Mucosa of descending colon (tissue), 3 donors: ENCODE measurements at regions not wholly inside any gene's neighbourhood (a gene's known extent, or its start where the extent isn't known, plus 50 kb on each side); places are given as distances from the start of the nearest gene placed in this dataset.
A peak's percentile ranks its signal among the peaks of the same experiment; 100 is the strongest.
"Not testable (repeated sequence)": the region's sequence is repeated elsewhere in the genome, so short reads cannot be mapped to it uniquely, and the experiment has no call there.

Experiments used
- ATAC-seq: fragments of 200-7000 bp; cut with Tn5 transposase; one replicate; pipeline ENCODE4 v1.9.1; 2020; ENCODE audit warnings: mild to moderate bottlenecking, moderate library complexity
- DNase-seq, 3 donors: peaks; one replicate each; pipeline ENCODE4 v3.0.0-alpha.2; 2020
- H3K36me3 ChIP-seq: fragments of 200-600 bp; one replicate; pipeline ENCODE4 v1.8.0; 2021; ENCODE audit warnings: low read depth, mild to moderate bottlenecking
- H3K4me1 ChIP-seq: fragments of 200-600 bp; one replicate; pipeline ENCODE4 v1.8.0; 2021; ENCODE audit warnings: low read depth, mild to moderate bottlenecking
- H3K4me3 ChIP-seq: fragments of 200-600 bp; one replicate; pipeline ENCODE4 v1.8.0; 2021; ENCODE audit warnings: mild to moderate bottlenecking
- H3K9me3 ChIP-seq: fragments of 200-600 bp; one replicate; pipeline ENCODE4 v1.8.0; 2021; ENCODE audit warnings: mild to moderate bottlenecking
- intact Hi-C, 2 donors: fragments of 100-400 bp; cut with DNase I in 1 of 2; cut with micrococcal nuclease in 1 of 2; formaldehyde crosslinking; loops; one replicate each; pipeline versions ENCODE4 v1.11.0 to v1.11.1; 2022; cut with DNase I, micrococcal nuclease
- TF ChIP-seq, protein P1 (sequence below): fragments of 200-600 bp; IDR thresholded peaks from one replicate; pipeline ENCODE4 v1.8.0; 2022; ENCODE audit warnings: antibody characterized with exemption, mild to moderate bottlenecking
- donor health status: DM: no; HTN: no; CAD: no; lungs with moderate emphysema.
- donor health status: DM: no; HTN: no; CAD: no.
- donor health status: DM: no; HTN: yes; CAD: no.

DNA sequence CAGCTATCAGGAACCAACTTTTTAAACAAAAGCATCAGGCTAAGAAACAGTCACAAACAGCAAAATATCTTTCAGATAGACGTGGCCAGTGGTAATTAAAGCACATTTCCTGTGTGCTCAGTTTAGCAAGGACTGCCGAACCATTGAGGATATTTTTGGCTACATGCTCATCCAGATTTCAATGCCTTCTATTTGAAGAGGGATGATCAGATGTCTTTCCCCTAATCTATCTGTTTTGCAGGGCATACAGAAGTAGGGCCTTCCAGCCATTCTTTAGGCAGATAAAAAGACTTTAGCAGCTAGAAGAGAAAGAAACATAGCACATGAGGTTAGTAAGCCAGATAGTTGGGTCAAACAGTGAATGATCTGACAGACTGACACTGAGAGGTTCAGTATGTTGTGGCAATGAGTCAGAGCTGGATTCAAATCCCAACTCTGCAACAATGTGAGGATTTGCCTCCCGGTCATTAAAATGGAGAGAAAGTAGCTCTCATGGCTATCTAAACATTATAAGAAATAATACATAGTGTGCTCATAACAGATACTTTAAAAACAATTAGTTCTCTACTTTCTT, 100.0 kb upstream of the PRKG2 start:
- ATAC-seq (peak; percentile 1), DNase-seq (no peak)
- intact Hi-C loops = no loop called here
- Histone ChIP-seq H3K4me3 (no peak overlapping the region), H3K4me1 (peaks cover 13% of the 10 kb centered on the region), H3K9me3 (no peaks in the 10 kb centered on the region), H3K36me3 (no peaks in the 10 kb centered on the region)
- TF ChIP-seq, protein P1, sequence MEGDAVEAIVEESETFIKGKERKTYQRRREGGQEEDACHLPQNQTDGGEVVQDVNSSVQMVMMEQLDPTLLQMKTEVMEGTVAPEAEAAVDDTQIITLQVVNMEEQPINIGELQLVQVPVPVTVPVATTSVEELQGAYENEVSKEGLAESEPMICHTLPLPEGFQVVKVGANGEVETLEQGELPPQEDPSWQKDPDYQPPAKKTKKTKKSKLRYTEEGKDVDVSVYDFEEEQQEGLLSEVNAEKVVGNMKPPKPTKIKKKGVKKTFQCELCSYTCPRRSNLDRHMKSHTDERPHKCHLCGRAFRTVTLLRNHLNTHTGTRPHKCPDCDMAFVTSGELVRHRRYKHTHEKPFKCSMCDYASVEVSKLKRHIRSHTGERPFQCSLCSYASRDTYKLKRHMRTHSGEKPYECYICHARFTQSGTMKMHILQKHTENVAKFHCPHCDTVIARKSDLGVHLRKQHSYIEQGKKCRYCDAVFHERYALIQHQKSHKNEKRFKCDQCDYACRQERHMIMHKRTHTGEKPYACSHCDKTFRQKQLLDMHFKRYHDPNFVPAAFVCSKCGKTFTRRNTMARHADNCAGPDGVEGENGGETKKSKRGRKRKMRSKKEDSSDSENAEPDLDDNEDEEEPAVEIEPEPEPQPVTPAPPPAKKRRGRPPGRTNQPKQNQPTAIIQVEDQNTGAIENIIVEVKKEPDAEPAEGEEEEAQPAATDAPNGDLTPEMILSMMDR = no peak

GRCh38 chr4:81314196-81314896, 99.3 kb upstream of the PRKG2 start:
- intact Hi-C loops = no loop called here
- Histone ChIP-seq H3K36me3 (no peaks in the 10 kb centered on the region), H3K4me1 (peaks cover 13% of the 10 kb centered on the region), H3K4me3 (no peak overlapping the region), H3K9me3 (no peaks in the 10 kb centered on the region)
- DNase-seq (peak; percentile 79 to 100 (median 84)), ATAC-seq (peak; percentile 97)
- TF ChIP-seq, protein P1 = no peak

GRCh38 chr4:81307991-81308390, 93.0 kb upstream of the PRKG2 start:
- no peak overlapping the region for H3K4me3 ChIP-seq
- no peaks in the 10 kb centered on the region for H3K9me3 ChIP-seq
- ATAC-seq = no peak
- TF ChIP-seq, protein P1 = no peak
- intact Hi-C loops = no loop called here
- no peaks in the 10 kb centered on the region for H3K4me1 ChIP-seq
- no peaks in the 10 kb centered on the region for H3K36me3 ChIP-seq
- no peak for DNase-seq

DNA sequence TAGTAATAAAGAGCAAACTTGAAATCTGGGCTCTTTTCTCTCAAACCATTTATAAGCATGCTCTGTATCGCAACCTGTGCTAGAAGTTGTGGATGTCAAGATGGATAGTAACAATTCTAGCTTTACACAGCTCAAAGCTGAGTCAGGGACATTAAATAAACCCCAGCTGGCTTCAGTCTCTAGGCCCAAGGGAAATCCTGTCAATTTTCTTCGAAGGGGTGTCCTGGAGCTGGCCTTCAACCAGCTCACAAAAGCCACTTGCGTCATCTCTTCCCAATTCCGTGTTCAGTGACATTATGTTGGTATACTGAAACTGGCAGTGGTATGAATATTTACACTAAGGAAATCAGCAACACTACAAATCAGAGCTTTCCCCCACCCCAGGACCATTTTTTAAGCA, 89.8 kb upstream of the PRKG2 start:
- TF ChIP-seq, protein P1 = no peak
- no peak for ATAC-seq
- no peak overlapping the region for H3K4me3 ChIP-seq
- intact Hi-C loops = no loop called here
- H3K9me3 ChIP-seq = no peaks in the 10 kb centered on the region
- H3K4me1 ChIP-seq = no peaks in the 10 kb centered on the region
- no peaks in the 10 kb centered on the region for H3K36me3 ChIP-seq
- no peak for DNase-seq

- H3K4me3 ChIP-seq, H3K36me3 ChIP-seq, ATAC-seq, intact Hi-C loops, H3K9me3 ChIP-seq, DNase-seq, H3K4me1 ChIP-seq: not testable (repeated sequence)
Observed at GRCh38 chr4:81300352-81300751, 85.3 kb upstream of the PRKG2 start.

DNA sequence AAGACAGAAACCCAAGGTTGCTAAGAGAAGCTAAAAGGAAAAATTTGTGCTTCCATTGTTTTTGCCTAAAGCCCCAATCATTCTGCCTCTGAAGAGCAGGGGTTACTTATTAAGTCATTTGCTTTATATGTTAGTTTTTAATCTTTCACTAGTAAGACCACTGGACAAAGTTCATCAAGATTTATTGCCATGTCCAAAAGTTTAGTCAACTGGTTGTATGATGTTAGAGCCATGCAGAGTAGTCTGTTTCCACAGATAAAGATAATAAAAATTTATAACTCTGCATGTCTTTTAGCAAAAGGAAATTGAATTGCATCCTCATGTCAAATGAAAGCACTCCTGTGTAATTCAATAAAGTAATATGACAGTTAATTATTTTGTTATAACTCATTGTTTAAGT, 75.8 kb upstream of the PRKG2 start:
- Histone ChIP-seq H3K36me3 (no peaks in the 10 kb centered on the region), H3K4me3 (no peak overlapping the region), H3K9me3 (no peaks in the 10 kb centered on the region), H3K4me1 (peaks cover 6% of the 10 kb centered on the region)
- intact Hi-C loops = no loop called here
- peak; percentile 34 for ATAC-seq
- DNase-seq = no peak
- TF ChIP-seq, protein P1 = no peak
